ENCODE measurements at regions not wholly inside any gene's neighbourhood (a gene's known extent, or its start where the extent isn't known, plus 50 kb on each side); places are given as distances from the start of the nearest gene placed in this dataset.

- Histone ChIP-seq H3K4me3 (ENCODE audit: low read length in 2 of 2) (no peak overlapping the region), H3K4me1 (ENCODE audit: control insufficient read depth, insufficient read depth, low read length) (no peaks in the 10 kb centered on the region), H3K27me3 (ENCODE audit: control insufficient read depth in 1 of 2, insufficient read depth in 2 of 2, low read length in 2 of 2) (no peaks in the 10 kb centered on the region), H3K9ac (ENCODE audit: low read length in 2 of 2) (no peak overlapping the region), H3K9me3 (ENCODE audit: control insufficient read depth in 2 of 2, low read length in 2 of 2) (no peaks in the 10 kb centered on the region), H3K27ac (ENCODE audit: low read length) (no peak overlapping the region), H3K36me3 (ENCODE audit: control insufficient read depth in 2 of 2, insufficient read depth in 2 of 2, low read length in 2 of 2) (no peaks in the 10 kb centered on the region)
Measured at GRCh38 chr7:17396692-17397091, 98.2 kb downstream of the AHR start.

DNA sequence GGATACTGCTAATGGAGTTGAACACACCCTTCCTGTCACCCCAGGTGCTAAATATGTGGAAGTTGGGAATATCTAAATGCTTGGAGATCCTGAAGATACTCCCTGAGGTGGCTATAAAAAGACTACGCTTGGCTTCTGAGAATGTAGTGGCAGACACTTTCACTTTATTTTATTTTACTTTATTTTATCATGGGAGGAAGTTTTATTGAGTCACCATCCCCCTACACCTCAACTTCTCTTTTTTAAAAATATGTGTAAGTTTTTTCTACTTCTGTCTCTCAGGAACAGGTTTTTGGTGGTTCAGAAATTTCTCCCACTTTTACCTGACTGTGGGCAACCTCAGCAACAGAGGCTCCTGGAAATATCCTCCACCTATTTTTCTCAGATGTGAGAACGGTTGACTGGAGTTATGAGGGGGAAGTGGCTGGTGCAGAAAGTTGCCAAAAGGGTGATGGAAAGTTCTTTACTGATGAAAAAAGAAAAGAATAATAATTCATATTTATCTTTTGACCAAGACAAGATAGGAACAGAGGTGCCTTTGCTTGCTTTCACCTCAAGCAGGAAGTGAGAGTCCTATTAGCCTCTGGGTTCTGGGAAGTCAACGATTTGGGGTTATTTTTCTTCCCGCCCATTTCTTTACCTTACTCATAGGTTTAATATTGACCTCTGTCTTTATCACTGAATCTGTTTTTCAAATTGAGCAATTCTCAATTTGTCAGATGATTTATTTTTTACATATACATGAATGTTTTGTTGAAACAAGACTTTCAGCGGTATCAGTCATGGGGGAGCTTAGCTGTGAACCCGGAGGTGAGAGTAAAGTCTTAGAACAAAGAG is 103.6 kb downstream of the AHR start:
- H3K27me3 ChIP-seq (ENCODE audit: control insufficient read depth in 1 of 2, insufficient read depth in 2 of 2, low read length in 2 of 2), result no peaks in the 10 kb centered on the region
- no peaks in the 10 kb centered on the region for H3K4me1 ChIP-seq (ENCODE audit: control insufficient read depth, insufficient read depth, low read length)
- H3K36me3 ChIP-seq (ENCODE audit: control insufficient read depth in 2 of 2, insufficient read depth in 2 of 2, low read length in 2 of 2), result no peaks in the 10 kb centered on the region
- H3K9me3 ChIP-seq (ENCODE audit: control insufficient read depth in 2 of 2, low read length in 2 of 2), result peaks cover 0 to 2% of the 10 kb centered on the region in 2 donors
- H3K4me3 ChIP-seq (ENCODE audit: low read length in 2 of 2), result no peak overlapping the region
- no peak overlapping the region for H3K27ac ChIP-seq (ENCODE audit: low read length)
- H3K9ac ChIP-seq (ENCODE audit: low read length in 2 of 2), result no peak overlapping the region

DNA sequence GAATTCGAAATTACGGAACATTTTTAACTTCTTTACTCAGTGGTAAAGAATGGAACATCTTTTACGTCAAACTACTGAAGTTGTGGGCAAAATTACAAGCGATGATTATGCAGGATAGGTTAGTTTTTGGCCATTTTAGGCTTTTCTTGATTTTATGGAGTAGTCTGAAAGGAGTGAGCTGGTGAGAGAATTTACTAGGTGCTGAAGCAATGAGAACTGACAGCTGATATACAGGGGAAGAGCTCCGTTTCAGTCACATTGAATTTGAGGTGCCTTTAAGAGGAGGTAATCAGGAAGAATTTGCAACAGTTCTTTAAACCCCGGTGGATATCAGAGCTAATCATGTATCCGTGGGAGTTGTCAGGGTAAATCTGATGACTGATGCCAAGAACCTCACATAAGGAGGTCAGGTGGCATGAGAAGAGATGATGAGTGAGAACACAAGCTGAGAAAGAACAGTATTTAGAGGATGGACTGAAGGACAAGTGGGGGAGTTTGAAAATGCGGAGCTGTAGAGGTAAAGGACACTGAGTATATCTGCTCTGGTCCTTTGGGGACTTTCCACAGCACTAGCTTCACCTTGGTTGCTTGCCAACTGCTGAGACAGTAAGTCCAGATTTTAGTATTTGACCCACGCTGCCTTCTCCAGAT is 104.3 kb downstream of the AHR start:
- peaks cover 0 to 2% of the 10 kb centered on the region in 2 donors for H3K9me3 ChIP-seq (ENCODE audit: control insufficient read depth in 2 of 2, low read length in 2 of 2)
- H3K4me3 ChIP-seq (ENCODE audit: low read length in 2 of 2), result no peak overlapping the region
- no peaks in the 10 kb centered on the region for H3K4me1 ChIP-seq (ENCODE audit: control insufficient read depth, insufficient read depth, low read length)
- no peaks in the 10 kb centered on the region for H3K27me3 ChIP-seq (ENCODE audit: control insufficient read depth in 1 of 2, insufficient read depth in 2 of 2, low read length in 2 of 2)
- H3K9ac ChIP-seq (ENCODE audit: low read length in 2 of 2), result no peak overlapping the region
- no peak overlapping the region for H3K27ac ChIP-seq (ENCODE audit: low read length)
- H3K36me3 ChIP-seq (ENCODE audit: control insufficient read depth in 2 of 2, insufficient read depth in 2 of 2, low read length in 2 of 2), result no peaks in the 10 kb centered on the region

DNA sequence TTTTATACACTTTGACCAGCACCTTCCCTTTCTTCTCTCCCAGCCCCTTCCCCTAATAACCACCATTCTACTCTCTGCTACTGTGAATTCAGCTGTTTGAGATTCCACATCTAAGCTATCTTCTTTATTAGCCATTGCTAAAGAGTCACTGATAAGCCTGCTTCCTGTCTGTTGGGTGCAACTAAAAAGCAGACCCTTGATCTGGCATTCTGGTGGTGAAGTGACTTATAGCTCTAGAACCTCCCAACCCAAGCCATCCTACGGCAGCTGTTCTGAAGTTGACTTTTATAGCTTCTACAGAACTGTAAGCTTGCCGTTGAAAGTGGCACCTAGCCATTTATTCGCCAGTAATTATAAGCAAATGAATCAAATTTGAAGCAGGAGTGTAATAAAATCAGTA is 105.6 kb downstream of the AHR start:
- no peaks in the 10 kb centered on the region for H3K4me1 ChIP-seq (ENCODE audit: control insufficient read depth, insufficient read depth, low read length)
- H3K27me3 ChIP-seq (ENCODE audit: control insufficient read depth in 1 of 2, insufficient read depth in 2 of 2, low read length in 2 of 2), result no peaks in the 10 kb centered on the region
- no peak overlapping the region for H3K9ac ChIP-seq (ENCODE audit: low read length in 2 of 2)
- peaks cover 0 to 2% of the 10 kb centered on the region in 2 donors for H3K9me3 ChIP-seq (ENCODE audit: control insufficient read depth in 2 of 2, low read length in 2 of 2)
- no peaks in the 10 kb centered on the region for H3K36me3 ChIP-seq (ENCODE audit: control insufficient read depth in 2 of 2, insufficient read depth in 2 of 2, low read length in 2 of 2)
- H3K4me3 ChIP-seq (ENCODE audit: low read length in 2 of 2), result no peak overlapping the region
- H3K27ac ChIP-seq (ENCODE audit: low read length), result no peak overlapping the region

DNA sequence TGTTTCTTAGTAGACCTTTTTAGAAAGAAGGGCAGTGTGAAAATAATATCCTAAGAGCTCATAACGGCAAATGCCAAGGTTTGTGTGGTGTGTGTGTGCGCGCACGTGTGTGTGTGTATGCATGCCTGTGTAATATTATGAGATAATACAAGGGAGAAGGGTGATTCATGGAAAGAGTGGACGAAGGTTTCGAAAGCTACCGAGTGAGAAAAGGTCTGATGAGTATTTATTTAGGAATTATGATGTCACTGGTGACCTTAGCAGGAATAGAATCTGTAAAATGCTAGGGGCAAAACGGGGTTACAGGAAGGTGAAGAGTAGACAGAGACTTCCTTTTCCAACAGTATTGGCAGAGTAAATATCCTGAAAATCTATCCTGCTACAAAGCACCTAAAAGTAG is 107.3 kb downstream of the AHR start:
- Histone ChIP-seq H3K4me1 (ENCODE audit: control insufficient read depth, insufficient read depth, low read length) (no peaks in the 10 kb centered on the region), H3K9ac (ENCODE audit: low read length in 2 of 2) (no peak overlapping the region), H3K9me3 (ENCODE audit: control insufficient read depth in 2 of 2, low read length in 2 of 2) (peaks cover 0 to 2% of the 10 kb centered on the region in 2 donors), H3K27me3 (ENCODE audit: control insufficient read depth in 1 of 2, insufficient read depth in 2 of 2, low read length in 2 of 2) (no peaks in the 10 kb centered on the region), H3K36me3 (ENCODE audit: control insufficient read depth in 2 of 2, insufficient read depth in 2 of 2, low read length in 2 of 2) (no peaks in the 10 kb centered on the region), H3K27ac (ENCODE audit: low read length) (no peak overlapping the region), H3K4me3 (ENCODE audit: low read length in 2 of 2) (no peak overlapping the region)

- Histone ChIP-seq H3K4me1 (ENCODE audit: control insufficient read depth, insufficient read depth, low read length) (no peaks in the 10 kb centered on the region), H3K9me3 (ENCODE audit: control insufficient read depth in 2 of 2, low read length in 2 of 2) (peaks cover 0 to 2% of the 10 kb centered on the region in 2 donors), H3K36me3 (ENCODE audit: control insufficient read depth in 2 of 2, insufficient read depth in 2 of 2, low read length in 2 of 2) (no peaks in the 10 kb centered on the region), H3K9ac (ENCODE audit: low read length in 2 of 2) (no peak overlapping the region), H3K27ac (ENCODE audit: low read length) (no peak overlapping the region), H3K4me3 (ENCODE audit: low read length in 2 of 2) (no peak overlapping the region), H3K27me3 (ENCODE audit: control insufficient read depth in 1 of 2, insufficient read depth in 2 of 2, low read length in 2 of 2) (no peaks in the 10 kb centered on the region)
Measured at GRCh38 chr7:17406738-17407137, 108.3 kb downstream of the AHR start.

GRCh38 chr7:17407229-17407628 is 108.8 kb downstream of the AHR start:
- Histone ChIP-seq H3K9ac (ENCODE audit: low read length in 2 of 2) (no peak overlapping the region), H3K4me1 (ENCODE audit: control insufficient read depth, insufficient read depth, low read length) (no peaks in the 10 kb centered on the region), H3K27me3 (ENCODE audit: control insufficient read depth in 1 of 2, insufficient read depth in 2 of 2, low read length in 2 of 2) (no peaks in the 10 kb centered on the region), H3K27ac (ENCODE audit: low read length) (no peak overlapping the region), H3K4me3 (ENCODE audit: low read length in 2 of 2) (no peak overlapping the region), H3K36me3 (ENCODE audit: control insufficient read depth in 2 of 2, insufficient read depth in 2 of 2, low read length in 2 of 2) (no peaks in the 10 kb centered on the region), H3K9me3 (ENCODE audit: control insufficient read depth in 2 of 2, low read length in 2 of 2) (peaks cover 0 to 2% of the 10 kb centered on the region in 2 donors)

DNA sequence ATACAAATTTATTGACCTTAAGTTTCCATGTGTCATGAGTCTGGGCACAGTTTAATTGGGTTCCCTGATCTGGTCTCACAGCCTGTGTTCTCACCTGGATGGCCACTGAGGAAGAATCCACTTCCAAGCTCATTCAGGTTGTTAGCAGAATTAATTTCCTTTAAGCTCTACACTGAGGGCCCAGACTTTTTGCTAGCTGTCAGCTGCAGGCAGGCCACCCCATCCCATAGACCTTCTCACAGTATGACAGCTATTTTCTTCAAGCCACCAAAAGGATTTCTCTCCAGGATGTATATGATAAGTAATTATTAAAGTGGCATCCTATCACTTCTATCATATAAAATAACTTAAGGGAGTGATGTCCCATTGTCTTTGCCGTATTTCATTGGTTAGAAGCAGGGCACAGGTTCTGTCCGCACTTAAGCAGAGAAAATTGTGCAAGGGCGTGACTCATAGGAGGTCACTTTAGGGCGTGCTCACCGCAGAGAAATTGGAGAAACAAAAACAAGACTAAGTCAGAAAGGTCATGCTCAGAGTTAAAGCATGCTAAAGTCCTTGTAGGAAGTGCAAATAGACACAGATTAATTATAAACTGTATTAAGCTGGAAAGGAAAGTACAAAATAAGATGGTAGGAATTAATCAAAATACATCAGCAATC is 109.9 kb downstream of the AHR start:
- H3K36me3 ChIP-seq (ENCODE audit: control insufficient read depth in 2 of 2, insufficient read depth in 2 of 2, low read length in 2 of 2), result no peaks in the 10 kb centered on the region
- no peaks in the 10 kb centered on the region for H3K27me3 ChIP-seq (ENCODE audit: control insufficient read depth in 1 of 2, insufficient read depth in 2 of 2, low read length in 2 of 2)
- H3K27ac ChIP-seq (ENCODE audit: low read length), result no peak overlapping the region

DNA sequence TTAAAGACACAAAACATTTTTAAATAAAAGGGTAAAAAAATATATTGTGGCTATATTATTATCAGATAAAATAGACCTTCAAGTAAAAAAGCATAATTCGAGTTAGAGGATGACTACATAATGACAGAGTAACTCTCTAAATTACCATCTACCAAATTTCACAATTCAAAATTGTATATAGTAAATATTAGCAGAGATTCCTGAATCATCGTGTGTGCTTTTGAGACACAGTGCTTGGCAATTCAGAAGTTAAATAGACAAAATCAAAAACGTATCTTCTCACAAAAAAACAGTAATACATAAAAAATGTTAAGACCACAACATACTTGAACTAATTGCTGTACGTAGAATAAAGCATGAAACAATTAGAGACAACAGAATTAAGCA is 110.4 kb downstream of the AHR start:
- H3K36me3 ChIP-seq (ENCODE audit: control insufficient read depth in 2 of 2, insufficient read depth in 2 of 2, low read length in 2 of 2), result no peaks in the 10 kb centered on the region
- H3K27me3 ChIP-seq (ENCODE audit: control insufficient read depth in 1 of 2, insufficient read depth in 2 of 2, low read length in 2 of 2), result no peaks in the 10 kb centered on the region
- H3K9ac ChIP-seq (ENCODE audit: low read length in 2 of 2), result no peak overlapping the region
- peaks cover 0 to 2% of the 10 kb centered on the region in 2 donors for H3K9me3 ChIP-seq (ENCODE audit: control insufficient read depth in 2 of 2, low read length in 2 of 2)
- no peak overlapping the region for H3K4me3 ChIP-seq (ENCODE audit: low read length in 2 of 2)
- no peak overlapping the region for H3K27ac ChIP-seq (ENCODE audit: low read length)
- no peaks in the 10 kb centered on the region for H3K4me1 ChIP-seq (ENCODE audit: control insufficient read depth, insufficient read depth, low read length)

More for the DNA sequence above, 109.9 kb downstream of the AHR start:
- Histone ChIP-seq H3K4me1 (ENCODE audit: control insufficient read depth, insufficient read depth, low read length) (no peaks in the 10 kb centered on the region), H3K4me3 (ENCODE audit: low read length in 2 of 2) (no peak overlapping the region), H3K9ac (ENCODE audit: low read length in 2 of 2) (no peak overlapping the region), H3K9me3 (ENCODE audit: control insufficient read depth in 2 of 2, low read length in 2 of 2) (peaks cover 0 to 2% of the 10 kb centered on the region in 2 donors)

- H3K27me3 ChIP-seq (ENCODE audit: control insufficient read depth in 1 of 2, insufficient read depth in 2 of 2, low read length in 2 of 2), result no peaks in the 10 kb centered on the region
- no peaks in the 10 kb centered on the region for H3K4me1 ChIP-seq (ENCODE audit: control insufficient read depth, insufficient read depth, low read length)
- no peak overlapping the region for H3K9ac ChIP-seq (ENCODE audit: low read length in 2 of 2)
- H3K36me3 ChIP-seq (ENCODE audit: control insufficient read depth in 2 of 2, insufficient read depth in 2 of 2, low read length in 2 of 2), result no peaks in the 10 kb centered on the region
- no peak overlapping the region for H3K4me3 ChIP-seq (ENCODE audit: low read length in 2 of 2)
- H3K27ac ChIP-seq (ENCODE audit: low read length), result no peak overlapping the region
- H3K9me3 ChIP-seq (ENCODE audit: control insufficient read depth in 2 of 2, low read length in 2 of 2), result no peaks in the 10 kb centered on the region
Measured at GRCh38 chr7:17411922-17412321, 113.5 kb downstream of the AHR start.
